Small intestine (tissue), 7 donors: ENCODE measurements at regions not wholly inside any gene's neighbourhood (a gene's known extent, or its start where the extent isn't known, plus 50 kb on each side); places are given as distances from the start of the nearest gene placed in this dataset.

Source experiments
- DNase-seq, 2 donors: peaks; one replicate each; pipeline versions ENCODE4 v3.0.0 to v3.0.0-alpha.2; 2013
- FAIRE-seq: peaks from 2 replicates; lab custom pipeline; 2012; peaks lifted over from hg19 to GRCh38; lab: Jason Lieb, UNC
- H3K27ac ChIP-seq, 3 donors: one replicate each; pipeline ENCODE4 v1.5.1; 2013; ENCODE audit warnings: low read length in 2 of 3, mild to moderate bottlenecking in 2 of 3, control low read depth in 1 of 3, inconsistent platforms in 1 of 3, low read depth in 1 of 3, moderate library complexity in 1 of 3
- H3K27me3 ChIP-seq, 3 donors: one replicate each; pipeline ENCODE4 v1.6.1; 2013; ENCODE audit warnings: low read length in 3 of 3, inconsistent platforms in 1 of 3; ENCODE audit not compliant: control insufficient read depth in 3 of 3, insufficient read depth in 3 of 3
- H3K36me3 ChIP-seq, 3 donors: one replicate each; pipeline ENCODE4 v1.6.1; 2013; ENCODE audit warnings: low read length in 3 of 3, inconsistent platforms in 1 of 3, low read depth in 1 of 3, mild to moderate bottlenecking in 1 of 3, moderate library complexity in 1 of 3; ENCODE audit not compliant: control insufficient read depth in 3 of 3, insufficient read depth in 2 of 3
- H3K4me1 ChIP-seq, 3 donors: one replicate each; pipeline ENCODE4 v1.6.1; 2013; ENCODE audit warnings: low read length in 2 of 3, inconsistent platforms in 1 of 3, low read depth in 1 of 3, mild to moderate bottlenecking in 1 of 3, moderate library complexity in 1 of 3; ENCODE audit not compliant: control insufficient read depth in 3 of 3, insufficient read depth in 2 of 3
- H3K4me3 ChIP-seq, 3 donors: one replicate each; pipeline ENCODE4 v1.5.1; 2013; ENCODE audit warnings: low read length in 3 of 3, control low read depth in 1 of 3, inconsistent platforms in 1 of 3, low read depth in 1 of 3, mild to moderate bottlenecking in 1 of 3, moderate library complexity in 1 of 3
- H3K9me3 ChIP-seq, 2 donors: one replicate each; pipeline ENCODE4 v1.6.1; 2013; ENCODE audit warnings: low read depth in 1 of 2, low read length in 1 of 2; ENCODE audit not compliant: control insufficient read depth in 2 of 2, insufficient read depth in 1 of 2
- WGBS, 3 donors: extraction: QIAGEN DNeasy Blood & Tissue Kit; methylation state at CpG; one replicate each; pipeline ENCODE4 v1.1.7; 2013; 5-methylcytosine and 5-hydroxymethylcytosine counted together
- donor health status: healthy with polysubstance abuse.
- donor health status: control.
- donor health status: control.
- donor health status: Bipolar disorder and iron deficiency.
- donor health status: healthy.

GRCh38 chr17:36747861-36748260 is 146.5 kb downstream of the MRM1 start:
- H3K4me1 ChIP-seq, result no peaks in the 10 kb centered on the region
- no peaks in the 10 kb centered on the region for H3K36me3 ChIP-seq
- 92 to 94% (median 93%) methylated on average over 12 of the region's 12 CpGs for WGBS, 3 donors
- no peak overlapping the region for H3K27ac ChIP-seq
- peaks cover 0 to 8% (median 0%) of the 10 kb centered on the region in 3 donors for H3K27me3 ChIP-seq
- no peak overlapping the region for H3K4me3 ChIP-seq
- FAIRE-seq (no peak), DNase-seq (no peak)
- H3K9me3 ChIP-seq, result no peaks in the 10 kb centered on the region

GRCh38 chr17:36748272-36748671 is 146.9 kb downstream of the MRM1 start:
- H3K4me3 ChIP-seq, result no peak overlapping the region
- 68 to 79% (median 76%) methylated on average over 10 of the region's 10 CpGs for WGBS, 3 donors
- FAIRE-seq, result no peak
- DNase-seq, result no peak
- no peaks in the 10 kb centered on the region for H3K4me1 ChIP-seq
- no peaks in the 10 kb centered on the region for H3K9me3 ChIP-seq
- no peak overlapping the region for H3K27ac ChIP-seq
- peaks cover 0 to 8% (median 0%) of the 10 kb centered on the region in 3 donors for H3K27me3 ChIP-seq
- H3K36me3 ChIP-seq, result no peaks in the 10 kb centered on the region

GRCh38 chr17:36749493-36749892 is 148.1 kb downstream of the MRM1 start:
- Histone ChIP-seq H3K27ac (no peak overlapping the region), H3K4me1 (no peaks in the 10 kb centered on the region), H3K27me3 (peaks cover 0 to 4% (median 0%) of the 10 kb centered on the region in 3 donors), H3K9me3 (no peaks in the 10 kb centered on the region), H3K36me3 (no peaks in the 10 kb centered on the region), H3K4me3 (no peak overlapping the region)
- DNase-seq (no peak), FAIRE-seq (no peak)
- 48 to 59% (median 56%) methylated on average over 17 of the region's 17 CpGs for WGBS, 3 donors

- H3K36me3 ChIP-seq, result no peaks in the 10 kb centered on the region
- H3K27ac ChIP-seq, result no peak overlapping the region
- H3K9me3 ChIP-seq, result no peaks in the 10 kb centered on the region
- H3K4me3 ChIP-seq, result no peak overlapping the region
- H3K27me3 ChIP-seq, result peaks cover 0 to 4% (median 0%) of the 10 kb centered on the region in 3 donors
- H3K4me1 ChIP-seq, result no peaks in the 10 kb centered on the region
- 79 to 89% (median 88%) methylated on average over 10 of the region's 10 CpGs for WGBS, 3 donors
- no peak for FAIRE-seq
- DNase-seq, result no peak
Observed at GRCh38 chr17:36750316-36750885, 149.0 kb downstream of the MRM1 start.

GRCh38 chr17:36752096-36752888 is 150.9 kb downstream of the MRM1 start:
- no peak overlapping the region for H3K27ac ChIP-seq
- H3K4me1 ChIP-seq, result no peaks in the 10 kb centered on the region
- no peak overlapping the region for H3K4me3 ChIP-seq
- H3K27me3 ChIP-seq, result peaks cover 0 to 6% (median 0%) of the 10 kb centered on the region in 3 donors
- 48 to 66% (median 65%) methylated on average over 10 of the region's 10 CpGs for WGBS, 3 donors
- FAIRE-seq, result no peak
- H3K36me3 ChIP-seq, result no peaks in the 10 kb centered on the region
- H3K9me3 ChIP-seq, result no peaks in the 10 kb centered on the region
- DNase-seq, result peak in 1 of 2 donors; percentile 3

- peaks cover 0 to 12% of the 10 kb centered on the region in 2 donors for H3K9me3 ChIP-seq
- DNase-seq, result peak; percentile 33 to 54
- 31 to 47% (median 34%) methylated on average over 10 of the region's 10 CpGs for WGBS, 3 donors
- no peaks in the 10 kb centered on the region for H3K4me1 ChIP-seq
- no peaks in the 10 kb centered on the region for H3K36me3 ChIP-seq
- no peak overlapping the region for H3K27ac ChIP-seq
- H3K4me3 ChIP-seq, result no peak overlapping the region
- peaks cover 0 to 4% (median 1%) of the 10 kb centered on the region in 3 donors for H3K27me3 ChIP-seq
- no peak for FAIRE-seq
Observed at GRCh38 chr17:36755586-36755985, 154.2 kb downstream of the MRM1 start.

DNA sequence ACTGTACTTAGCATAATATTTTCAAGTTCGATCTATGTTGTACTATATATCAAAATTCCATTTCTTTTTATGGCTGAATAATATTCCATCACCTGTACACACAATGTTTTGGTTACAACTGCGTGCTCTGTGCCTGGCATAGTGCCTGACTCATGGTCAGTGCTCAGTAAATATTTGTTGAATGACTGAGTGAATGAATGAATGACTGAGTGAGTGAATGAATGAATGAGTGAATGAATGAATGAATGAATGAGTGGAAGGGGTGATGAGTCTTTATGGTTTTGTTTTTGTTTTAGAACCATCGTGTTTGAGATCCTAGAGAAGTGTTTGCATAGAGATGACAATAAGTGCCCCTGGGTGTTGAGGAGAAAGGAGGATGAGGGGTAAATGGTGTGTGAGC is 155.3 kb downstream of the MRM1 start:
- no peak for DNase-seq
- no peaks in the 10 kb centered on the region for H3K4me1 ChIP-seq
- peaks cover 0 to 12% of the 10 kb centered on the region in 2 donors for H3K9me3 ChIP-seq
- no peaks in the 10 kb centered on the region for H3K36me3 ChIP-seq
- WGBS, 3 donors, result 78 to 89% (median 86%) methylated on average over 3 of the region's 3 CpGs
- no peak overlapping the region for H3K4me3 ChIP-seq
- no peak for FAIRE-seq
- no peak overlapping the region for H3K27ac ChIP-seq
- peaks cover 0 to 2% (median 1%) of the 10 kb centered on the region in 3 donors for H3K27me3 ChIP-seq

DNA sequence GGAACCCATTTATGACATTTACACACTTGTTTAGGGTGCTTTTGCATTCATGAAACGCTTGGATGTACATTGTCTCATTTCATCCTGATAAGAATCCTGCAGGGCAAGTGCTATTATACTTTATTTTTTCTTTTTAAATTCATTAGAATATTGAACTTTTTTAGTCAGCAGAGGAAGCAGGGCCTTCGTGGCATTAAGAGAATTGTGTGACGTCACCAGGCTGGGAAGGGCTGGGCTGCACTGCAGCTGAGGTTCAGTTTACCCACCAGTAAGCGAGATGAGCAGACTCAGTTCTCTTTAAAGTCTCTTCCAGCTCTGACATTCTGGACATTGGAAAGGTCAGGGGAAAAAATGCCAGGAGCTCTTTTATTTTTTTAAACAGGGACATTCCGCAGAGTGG is 159.0 kb downstream of the MRM1 start:
- H3K4me3 ChIP-seq, result no peak overlapping the region
- peaks cover 0 to 6% (median 1%) of the 10 kb centered on the region in 3 donors for H3K27me3 ChIP-seq
- 65 to 73% (median 68%) methylated on average over 5 of the region's 5 CpGs for WGBS, 3 donors

More for the DNA sequence above, 159.0 kb downstream of the MRM1 start:
- Histone ChIP-seq H3K9me3 (peaks cover 0 to 12% of the 10 kb centered on the region in 2 donors), H3K4me1 (no peaks in the 10 kb centered on the region), H3K36me3 (no peaks in the 10 kb centered on the region), H3K27ac (no peak overlapping the region)
- no peak for FAIRE-seq
- DNase-seq, result no peak
